Lower leg skin (tissue), 4 donors: ENCODE measurements at regions not wholly inside any gene's neighbourhood (a gene's known extent, or its start where the extent isn't known, plus 50 kb on each side); places are given as distances from the start of the nearest gene placed in this dataset.

ENCODE experiments used
- DNase-seq, 2 donors: peaks; one replicate each; pipeline ENCODE4 v3.0.0-alpha.2; 2019; ENCODE audit warnings: low spot score in 2 of 2
- H3K4me3 ChIP-seq: fragments of 200-600 bp; sonication (generic); 2 replicates; pipeline ENCODE4 v1.5.1; 2017; ENCODE audit warnings: mild to moderate bottlenecking, low read depth; ENCODE audit not compliant: poor library complexity, severe bottlenecking
- CTCF ChIP-seq, 3 donors: fragments of 450-650 bp; IDR thresholded peaks; one replicate each; pipeline ENCODE4 v1.5.1; 2016; ENCODE audit warnings: antibody characterized with exemption in 3 of 3, mild to moderate bottlenecking in 3 of 3, moderate library complexity in 2 of 3
- POLR2A ChIP-seq, 2 donors: fragments of 450-650 bp; IDR thresholded peaks; one replicate each; pipeline ENCODE4 v1.6.1; 2016 to 2017; ENCODE audit warnings: antibody characterized with exemption in 2 of 2, mild to moderate bottlenecking in 1 of 2, moderate library complexity in 1 of 2
- WGBS, 2 donors: methylation state at CpG; one replicate each; pipeline ENCODE4 v1.1.5; 2018; 5-methylcytosine and 5-hydroxymethylcytosine counted together
- intact Hi-C: fragments of 100-400 bp; cut with DNase I; formaldehyde crosslinking; loops from one replicate; pipeline ENCODE4 v1.15.0; 2023; ENCODE audit warnings: low total_unique reads

- TF ChIP-seq POLR2A (IDR thresholded peaks at IDR 0.05) (no peak), CTCF (IDR thresholded peaks at IDR 0.05) (no peak)
- 11 to 38% methylated on average over 1 of the region's 1 CpG for WGBS, 2 donors
- intact Hi-C loops = no loop called here
- DNase-seq = no peak
- no peak overlapping the region for H3K4me3 ChIP-seq
These were observed 143.2 kb upstream of the TRPC6 start for GRCh38 chr11:101726988-101727387.

GRCh38 chr11:101723371-101723770, 139.6 kb upstream of the TRPC6 start:
- DNase-seq = no peak
- 91 to 94% methylated on average over 1 of the region's 1 CpG for WGBS, 2 donors
- TF ChIP-seq CTCF (IDR thresholded peaks at IDR 0.05) (no peak), POLR2A (IDR thresholded peaks at IDR 0.05) (no peak)
- H3K4me3 ChIP-seq = no peak overlapping the region
- intact Hi-C loops = no loop called here

- no peak overlapping the region for H3K4me3 ChIP-seq
- no peak for DNase-seq
- TF ChIP-seq POLR2A (IDR thresholded peaks at IDR 0.05) = no peak
- TF ChIP-seq CTCF (IDR thresholded peaks at IDR 0.05) = no peak
- intact Hi-C loops = no loop called here
- WGBS, 2 donors = 40 to 49% methylated on average over 5 of the region's 5 CpGs
These were observed 137.5 kb upstream of the TRPC6 start for GRCh38 chr11:101721270-101721669.

- H3K4me3 ChIP-seq = no peak overlapping the region
- no peak for DNase-seq
- 46 to 47% methylated on average over 4 of the region's 4 CpGs for WGBS, 2 donors
- intact Hi-C loops = no loop called here
- TF ChIP-seq POLR2A (IDR thresholded peaks at IDR 0.05) (no peak), CTCF (IDR thresholded peaks at IDR 0.05) (no peak)
These were observed 134.6 kb upstream of the TRPC6 start for GRCh38 chr11:101718402-101718801.

GRCh38 chr11:101717619-101718018, 133.8 kb upstream of the TRPC6 start:
- intact Hi-C loops = no loop called here
- H3K4me3 ChIP-seq = no peak overlapping the region
- TF ChIP-seq CTCF (IDR thresholded peaks at IDR 0.05) (no peak), POLR2A (IDR thresholded peaks at IDR 0.05) (no peak)
- 74 to 83% methylated on average over 1 of the region's 1 CpG for WGBS, 2 donors
- DNase-seq = no peak

- WGBS, 2 donors = 3 to 6% methylated on average over 1 of the region's 1 CpG
- intact Hi-C loops = no loop called here
- no peak for DNase-seq
- H3K4me3 ChIP-seq = no peak overlapping the region
- TF ChIP-seq POLR2A (IDR thresholded peaks at IDR 0.05) = no peak
- TF ChIP-seq CTCF (IDR thresholded peaks at IDR 0.05) = no peak
These were observed 131.5 kb upstream of the TRPC6 start for GRCh38 chr11:101715281-101715680.
